Stimulated activated CD8-positive, alpha-beta memory T cell treated with anti-CD3 and anti-CD28 coated beads, Interleukin-15, amount 100 ng/mL, for 48 hours (primary cell): ENCODE measurements at regions not wholly inside any gene's neighbourhood (a gene's known extent, or its start where the extent isn't known, plus 50 kb on each side); places are given as distances from the start of the nearest gene placed in this dataset.
A peak's percentile ranks its signal among the peaks of the same experiment; 100 is the strongest.

Source experiments
- DNase-seq, 2 donors: peaks; one replicate each; pipeline ENCODE4 v3.0.0-alpha.2; 2020; ENCODE audit warnings: low read depth in 2 of 2

GRCh38 chr17:77817953-77818352 lies 140.6 kb upstream of the TNRC6C start:
- DNase-seq = no peak

DNA sequence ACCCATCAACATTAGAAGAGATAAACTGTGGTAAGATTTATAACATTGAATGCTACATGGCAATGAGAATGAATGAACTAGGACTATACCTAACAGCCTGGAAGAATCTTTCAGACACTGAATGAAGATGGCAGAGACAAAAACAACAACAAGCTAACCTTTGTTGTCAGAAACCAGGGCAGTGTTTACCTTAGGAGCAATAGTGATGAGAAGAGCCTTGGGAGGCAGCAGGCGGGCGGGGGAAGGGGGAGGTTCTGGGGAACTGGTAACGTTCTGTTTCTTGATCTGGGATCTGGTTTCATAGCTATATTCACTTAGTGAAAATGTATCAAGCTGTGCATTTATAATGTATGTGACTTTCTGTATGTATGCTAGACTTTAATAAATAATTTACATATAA lies 139.0 kb upstream of the TNRC6C start:
- no peak for DNase-seq

DNA sequence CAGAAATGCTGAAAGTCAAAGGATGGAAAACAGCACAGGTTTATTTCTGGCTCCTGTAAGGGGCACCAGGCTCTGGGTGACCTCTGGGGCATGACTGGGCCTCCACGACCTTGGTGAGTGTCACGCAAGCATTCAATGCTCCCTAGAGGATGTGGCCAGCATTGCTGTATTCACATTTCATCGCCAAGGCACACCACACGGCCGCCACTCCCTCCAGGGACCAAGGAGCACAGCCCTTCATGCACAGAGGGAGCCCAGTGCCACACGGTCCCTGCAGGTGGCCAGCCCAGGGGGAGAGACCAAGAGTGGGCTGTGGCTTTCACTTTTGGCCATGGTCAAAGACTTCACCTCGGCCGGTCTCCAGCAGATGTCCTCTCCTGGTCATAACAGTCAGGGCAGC lies 137.4 kb upstream of the TNRC6C start:
- no peak for DNase-seq

GRCh38 chr17:77822302-77823030 lies 136.0 kb upstream of the TNRC6C start:
- DNase-seq = no peak

- DNase-seq = no peak
These were observed 134.3 kb upstream of the TNRC6C start for GRCh38 chr17:77824102-77824779.

GRCh38 chr17:77824780-77825280 lies 133.7 kb upstream of the TNRC6C start:
- no peak for DNase-seq

DNA sequence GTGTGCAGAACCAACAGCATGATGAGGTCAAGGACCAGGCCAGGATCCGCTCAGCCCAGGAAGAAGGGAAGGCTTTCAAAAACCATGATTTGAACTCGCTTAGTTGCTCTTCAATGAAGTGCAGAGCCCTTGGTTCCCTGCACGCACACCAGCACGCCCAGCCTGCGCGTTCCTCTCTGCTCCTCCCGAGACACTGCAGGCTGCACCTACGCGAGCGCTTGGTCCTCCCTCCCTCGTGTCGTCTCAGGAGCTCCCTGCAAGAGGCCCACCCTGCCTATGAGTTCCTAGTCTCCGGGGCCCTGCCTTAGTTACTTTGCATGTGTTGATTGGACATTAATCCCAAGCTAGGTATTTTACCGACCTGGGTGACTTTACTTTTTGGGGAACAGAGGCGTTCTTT lies 132.9 kb upstream of the TNRC6C start:
- no peak for DNase-seq

DNA sequence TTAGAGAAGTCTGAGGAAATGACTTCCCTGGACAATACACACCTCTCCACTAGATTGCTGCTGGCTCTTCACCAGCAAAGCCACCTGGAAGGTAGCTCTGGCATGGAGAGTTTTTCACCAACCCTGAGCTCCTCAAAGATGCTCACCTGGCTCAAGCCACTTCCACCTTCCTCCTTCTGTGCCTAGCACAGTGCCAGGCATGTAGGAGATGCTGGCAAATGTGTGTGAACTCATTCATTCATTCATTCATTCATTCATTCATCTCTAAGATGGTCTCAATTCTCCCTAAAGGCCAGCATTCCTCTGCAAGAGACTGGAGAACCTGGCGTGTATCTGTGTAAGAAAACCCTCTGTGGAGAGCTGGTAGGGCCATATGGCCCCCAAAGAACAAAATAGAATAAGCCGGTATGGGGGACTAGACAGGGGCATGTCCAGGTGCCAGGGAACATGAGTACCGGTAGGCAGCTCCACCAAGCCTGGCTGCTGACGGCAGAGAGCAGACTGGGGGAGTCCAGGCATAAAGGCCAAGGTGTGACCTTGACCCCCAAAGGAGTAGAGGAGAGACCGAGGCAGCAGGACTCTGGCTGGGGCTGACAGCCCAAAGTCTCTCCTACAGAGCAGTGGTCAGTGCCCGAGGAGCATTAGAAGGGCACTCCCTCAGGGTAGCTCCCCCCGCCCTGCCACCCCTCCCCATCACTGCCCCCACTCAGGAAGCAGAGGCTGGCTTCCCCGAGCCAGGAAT lies 132.2 kb upstream of the TNRC6C start:
- DNase-seq = no peak

- no peak for DNase-seq
These were observed 131.5 kb upstream of the TNRC6C start for GRCh38 chr17:77827039-77827438.

- DNase-seq = no peak
These were observed 131.0 kb upstream of the TNRC6C start for GRCh38 chr17:77827511-77827910.

GRCh38 chr17:77828749-77829539 lies 129.6 kb upstream of the TNRC6C start:
- no peak for DNase-seq

- no peak for DNase-seq
These were observed 128.4 kb upstream of the TNRC6C start for GRCh38 chr17:77829843-77830799.

DNA sequence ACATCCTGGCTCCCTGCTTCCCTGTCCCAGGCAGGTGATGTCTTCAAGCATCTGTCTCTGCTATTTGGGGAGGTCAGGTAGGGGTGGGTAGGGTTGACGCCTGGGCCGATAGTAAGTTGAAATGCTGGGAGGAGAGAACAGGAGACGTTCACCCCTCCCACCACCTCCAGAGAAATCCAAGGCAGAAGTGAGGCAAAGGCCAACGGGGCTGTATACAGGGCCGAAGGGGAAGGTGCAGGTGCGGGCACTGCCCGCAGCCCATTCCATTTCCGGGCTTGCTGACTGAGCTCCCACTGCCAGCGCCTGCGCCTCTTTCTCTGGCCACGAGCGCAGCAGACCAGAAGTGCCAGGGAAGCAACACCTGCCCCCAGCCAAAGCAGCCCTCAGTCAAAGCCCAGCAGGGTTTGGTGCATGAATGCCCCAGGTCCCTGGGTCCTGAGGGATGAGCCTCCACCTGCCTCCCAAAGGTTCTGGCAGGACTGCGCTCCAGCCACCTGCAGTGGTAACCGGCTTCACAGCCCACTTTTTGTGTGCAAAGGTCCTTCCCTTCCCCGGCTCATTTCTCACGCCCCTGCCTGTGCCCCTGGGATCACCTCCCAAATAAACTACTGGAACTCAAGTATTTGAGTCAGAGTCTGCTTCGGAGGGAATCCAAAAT lies 127.6 kb upstream of the TNRC6C start:
- no peak for DNase-seq

DNA sequence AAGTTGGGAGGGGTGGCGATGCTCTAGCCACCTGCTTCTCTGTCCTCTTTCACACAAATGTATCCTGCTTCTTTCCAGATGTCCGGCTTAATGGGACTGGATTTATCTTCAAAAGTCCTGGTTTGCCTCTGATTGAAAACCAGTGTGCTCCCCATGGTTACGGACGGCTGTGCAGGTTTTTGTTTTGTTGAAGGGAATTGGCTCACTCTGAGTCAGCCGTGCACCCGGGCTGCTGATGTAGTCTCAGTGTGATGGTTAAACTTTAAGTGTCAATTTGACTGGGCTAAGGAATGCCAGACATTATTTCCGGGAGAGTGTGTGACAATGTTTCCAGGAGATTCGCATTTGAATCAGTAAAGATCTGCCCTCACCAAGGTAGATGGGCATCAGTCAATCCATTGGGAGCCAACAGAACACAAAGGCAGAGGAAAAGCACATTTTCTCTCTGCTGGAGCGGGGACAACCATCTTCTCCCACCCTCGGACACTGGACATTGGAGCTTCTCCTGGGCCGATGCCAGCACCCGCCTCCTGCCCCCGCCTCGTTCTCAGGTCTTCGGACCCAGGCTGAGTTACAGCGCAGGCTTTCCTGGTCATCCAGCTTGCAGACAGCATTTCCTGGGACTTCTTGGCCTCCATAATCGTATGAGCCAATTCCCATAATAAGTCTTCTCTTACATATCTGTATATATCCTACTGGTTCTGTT lies 126.9 kb upstream of the TNRC6C start:
- DNase-seq = no peak

DNA sequence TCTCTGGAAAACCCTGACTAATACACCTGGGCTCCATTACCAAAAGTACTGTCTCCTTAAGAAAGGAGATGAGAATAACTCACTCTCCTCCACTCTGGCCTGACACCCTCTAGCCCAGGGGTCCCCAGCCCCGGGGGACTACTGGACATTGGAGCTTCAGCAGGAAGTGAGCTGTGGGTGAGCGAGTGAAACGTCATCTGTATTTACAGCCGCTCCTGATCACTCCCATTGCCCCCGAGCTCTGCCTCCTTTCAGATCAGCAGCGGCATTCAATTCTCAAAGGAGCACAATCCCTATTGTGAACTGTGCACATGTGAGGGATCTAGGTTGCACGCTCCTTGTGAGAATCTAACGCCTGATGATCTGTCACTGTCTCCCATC lies 126.3 kb upstream of the TNRC6C start:
- no peak for DNase-seq

DNA sequence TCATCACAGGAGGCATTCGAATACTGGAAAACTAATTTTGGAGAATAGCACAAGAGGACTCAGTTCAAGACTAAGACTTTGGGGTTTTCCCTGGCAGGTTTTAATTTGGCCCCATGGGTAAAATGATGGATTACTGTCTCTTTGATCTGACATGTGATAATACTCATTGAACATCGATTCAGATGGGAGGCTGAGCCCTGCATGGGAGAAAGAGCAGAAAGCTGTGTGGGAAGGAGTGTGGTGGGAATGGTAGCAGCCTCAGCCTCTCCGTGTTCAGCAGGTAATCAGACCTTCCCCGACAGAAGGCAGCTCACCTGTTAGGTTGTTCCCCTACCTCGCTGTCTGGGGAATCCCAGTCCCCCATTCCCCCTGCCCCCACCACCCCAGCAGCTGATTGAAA lies 124.7 kb upstream of the TNRC6C start:
- no peak for DNase-seq

GRCh38 chr17:77834170-77835115 lies 124.1 kb upstream of the TNRC6C start:
- DNase-seq = peak; percentile 71 to 75

DNA sequence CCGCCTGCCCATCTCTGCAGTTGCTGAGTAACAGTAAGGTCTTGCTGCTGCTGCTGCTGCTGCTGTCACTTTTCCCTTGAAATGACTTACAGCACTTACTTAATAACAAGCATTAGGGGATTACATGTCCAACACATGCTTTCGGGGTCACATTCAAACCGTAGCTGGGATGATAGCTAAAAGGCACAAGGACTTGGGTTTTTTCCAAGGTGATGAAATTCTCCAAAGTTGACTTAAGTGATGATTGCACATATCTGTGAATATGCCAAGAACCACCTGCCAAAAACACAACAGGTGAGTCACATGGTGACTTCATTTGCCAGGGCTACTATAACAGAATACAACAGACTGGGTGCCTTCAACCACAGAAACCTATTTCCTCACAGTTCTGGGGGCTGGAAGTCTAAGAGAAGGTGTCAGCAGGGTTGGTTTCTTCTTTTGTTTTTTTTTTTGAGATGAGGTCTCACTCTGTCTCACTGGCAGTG lies 121.9 kb upstream of the TNRC6C start:
- peak in 1 of 2 donors; percentile 38 for DNase-seq
